Naive B cell (primary cell): ENCODE measurements at regions not wholly inside any gene's neighbourhood (a gene's known extent, or its start where the extent isn't known, plus 50 kb on each side); places are given as distances from the start of the nearest gene placed in this dataset.

Source experiments
- ATAC-seq, 2 donors: fragments of 150-1000 bp; cut with Tn5 transposase; 2 replicates each; pipeline ENCODE4 v1.10.0; 2021; ENCODE audit warnings: low read depth in 2 of 2, mild to moderate bottlenecking in 2 of 2, moderate library complexity in 2 of 2
- DNase-seq: peaks from one replicate; pipeline ENCODE4 v3.0.0; 2022
- H3K27ac Mint-ChIP-seq, 6 donors: one replicate each; pipeline ENCODE4 v1.8.0; 2020 to 2022; ENCODE audit warnings: mild to moderate bottlenecking in 6 of 6, mixed read lengths in 6 of 6, moderate library complexity in 5 of 6, inconsistent platforms in 2 of 6
- H3K27me3 Mint-ChIP-seq, 3 donors: one replicate each; pipeline ENCODE4 v1.8.0; 2021 to 2022; ENCODE audit warnings: mixed read lengths in 3 of 3, mild to moderate bottlenecking in 1 of 3
- H3K36me3 Mint-ChIP-seq, 2 donors: one replicate each; pipeline ENCODE4 v1.8.0; 2020 to 2022; ENCODE audit warnings: mixed read lengths in 2 of 2, inconsistent platforms in 1 of 2, mild to moderate bottlenecking in 1 of 2
- H3K4me1 Mint-ChIP-seq, 3 donors: one replicate each; pipeline ENCODE4 v1.8.0; 2020 to 2022; ENCODE audit warnings: mixed read lengths in 3 of 3, inconsistent platforms in 1 of 3, mild to moderate bottlenecking in 1 of 3, moderate library complexity in 1 of 3
- H3K4me3 Mint-ChIP-seq, 8 donors: one replicate each; pipeline ENCODE4 v1.8.0; 2020 to 2022; ENCODE audit warnings: mild to moderate bottlenecking in 8 of 8, mixed read lengths in 8 of 8, moderate library complexity in 8 of 8, inconsistent platforms in 2 of 8
- H3K9me3 Mint-ChIP-seq, 7 donors: one replicate each; pipeline ENCODE4 v1.8.0; 2020 to 2022; ENCODE audit warnings: mixed read lengths in 7 of 7, mild to moderate bottlenecking in 5 of 7, inconsistent platforms in 2 of 7, moderate library complexity in 1 of 7

GRCh38 chr10:131841131-131841660 lies 59.6 kb upstream of the PPP2R2D start:
- Mint-ChIP-seq H3K4me1 (no peaks in the 10 kb centered on the region), H3K4me3 (no peak overlapping the region), H3K36me3 (no peaks in the 10 kb centered on the region), H3K27ac (no peak overlapping the region), H3K9me3 (peaks cover 0 to 2% (median 0%) of the 10 kb centered on the region in 7 donors), H3K27me3 (peaks cover 0 to 3% (median 0%) of the 10 kb centered on the region in 3 donors)
- no peak for ATAC-seq
- no peak for DNase-seq

DNA sequence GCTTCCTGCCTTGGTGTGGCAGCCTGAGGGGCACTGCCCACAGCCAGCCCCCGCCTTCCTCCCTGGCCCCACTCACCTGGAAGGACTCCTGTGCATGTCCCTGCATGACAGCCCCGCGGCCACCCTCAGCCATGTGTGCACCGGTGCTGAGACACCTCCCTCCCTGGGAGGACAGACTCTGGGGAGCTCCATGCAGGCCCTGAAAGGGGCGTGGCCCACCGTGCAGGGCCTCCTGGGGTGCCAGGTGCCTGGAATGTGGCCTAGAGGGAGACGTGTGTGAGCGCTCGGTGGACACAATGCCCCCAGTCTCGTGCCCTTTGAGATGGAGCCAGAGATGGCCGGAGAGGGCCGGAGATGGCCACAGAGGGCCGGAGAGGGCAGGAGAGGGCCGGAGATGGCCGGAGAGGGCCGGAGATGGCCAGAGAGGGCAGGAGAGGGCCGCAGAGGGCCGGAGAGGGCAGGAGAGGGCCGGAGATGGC lies 59.1 kb upstream of the PPP2R2D start:
- no peak for ATAC-seq
- Mint-ChIP-seq H3K27me3 (peaks cover 0 to 3% (median 0%) of the 10 kb centered on the region in 3 donors), H3K4me3 (no peak overlapping the region), H3K9me3 (peaks cover 0 to 2% (median 0%) of the 10 kb centered on the region in 7 donors), H3K27ac (no peak overlapping the region), H3K4me1 (no peaks in the 10 kb centered on the region), H3K36me3 (no peaks in the 10 kb centered on the region)
- no peak for DNase-seq

GRCh38 chr10:131842351-131843088 lies 58.3 kb upstream of the PPP2R2D start:
- Mint-ChIP-seq H3K4me3 (no peak overlapping the region), H3K27ac (no peak overlapping the region), H3K36me3 (no peaks in the 10 kb centered on the region), H3K27me3 (peaks cover 0 to 3% (median 0%) of the 10 kb centered on the region in 3 donors), H3K4me1 (no peaks in the 10 kb centered on the region), H3K9me3 (peaks cover 0 to 2% (median 0%) of the 10 kb centered on the region in 7 donors)
- no peak for DNase-seq
- no peak for ATAC-seq

DNA sequence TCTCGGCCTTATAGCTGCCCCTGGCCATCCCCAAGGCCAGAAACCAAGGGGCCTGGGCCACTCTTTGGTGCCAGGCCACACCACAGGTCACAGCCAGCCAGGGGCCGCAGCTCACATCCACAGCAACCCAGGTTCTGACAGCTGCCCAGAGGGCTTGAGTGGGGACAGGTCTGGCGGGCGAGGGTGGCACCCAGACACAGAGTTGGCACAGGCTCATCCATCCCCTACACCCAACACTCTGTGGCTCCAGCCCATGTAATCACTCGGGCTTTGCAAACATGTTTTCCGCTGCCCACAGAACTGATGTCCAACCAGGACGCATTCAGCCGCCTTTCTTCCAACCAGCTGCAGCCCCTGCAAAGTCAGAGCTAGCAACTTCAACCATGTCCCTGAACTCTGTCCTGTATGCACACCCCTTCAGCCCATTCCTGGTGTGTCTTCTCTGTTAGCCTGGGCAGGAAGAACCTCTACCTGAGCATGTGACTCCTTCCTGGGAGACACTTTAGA lies 57.7 kb upstream of the PPP2R2D start:
- Mint-ChIP-seq H3K4me3 (no peak overlapping the region), H3K36me3 (no peaks in the 10 kb centered on the region), H3K9me3 (peaks cover 0 to 2% (median 0%) of the 10 kb centered on the region in 7 donors), H3K4me1 (no peaks in the 10 kb centered on the region), H3K27ac (peak overlapping the region in 1 of 6 donors; percentile 32), H3K27me3 (peaks cover 0 to 3% (median 0%) of the 10 kb centered on the region in 3 donors)
- DNase-seq (no peak), ATAC-seq (no peak)

- Mint-ChIP-seq H3K27ac (no peak overlapping the region), H3K27me3 (peaks cover 0 to 3% (median 0%) of the 10 kb centered on the region in 3 donors), H3K9me3 (peaks cover 0 to 2% (median 0%) of the 10 kb centered on the region in 7 donors), H3K4me3 (no peak overlapping the region), H3K4me1 (no peaks in the 10 kb centered on the region), H3K36me3 (no peaks in the 10 kb centered on the region)
- ATAC-seq = no peak
- no peak for DNase-seq
These were observed 56.9 kb upstream of the PPP2R2D start for GRCh38 chr10:131843881-131844284.

DNA sequence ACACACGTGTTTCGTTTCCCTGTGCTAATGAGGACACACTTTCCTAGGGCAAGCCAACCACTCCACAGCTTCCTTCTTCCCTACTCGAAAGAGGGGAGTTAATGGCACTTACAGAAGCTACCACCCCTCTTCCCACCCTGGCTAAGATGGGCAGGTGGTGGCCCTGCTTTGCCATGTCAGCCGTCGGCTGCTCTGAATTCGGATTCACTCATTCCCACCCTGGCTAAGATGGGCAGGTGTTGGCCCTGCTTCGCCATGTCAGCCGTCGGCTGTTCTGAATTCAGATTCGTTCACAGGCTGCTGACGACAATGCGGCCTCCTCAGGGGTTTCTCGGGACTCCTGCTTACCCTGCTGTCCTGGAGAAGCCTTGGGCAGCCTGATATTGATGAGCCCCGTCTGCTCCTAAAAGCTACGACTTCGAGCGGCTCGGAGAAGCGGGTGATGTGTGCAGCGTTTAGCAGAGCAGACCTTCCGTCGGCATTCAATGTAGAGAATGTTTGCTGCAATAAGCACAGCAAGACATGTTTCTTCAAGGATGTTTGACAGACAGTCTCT lies 56.2 kb upstream of the PPP2R2D start:
- Mint-ChIP-seq H3K27me3 (peaks cover 0 to 3% (median 0%) of the 10 kb centered on the region in 3 donors), H3K36me3 (no peaks in the 10 kb centered on the region), H3K4me3 (no peak overlapping the region), H3K27ac (no peak overlapping the region), H3K4me1 (no peaks in the 10 kb centered on the region), H3K9me3 (peaks cover 0 to 2% (median 0%) of the 10 kb centered on the region in 7 donors)
- no peak for ATAC-seq
- no peak for DNase-seq

DNA sequence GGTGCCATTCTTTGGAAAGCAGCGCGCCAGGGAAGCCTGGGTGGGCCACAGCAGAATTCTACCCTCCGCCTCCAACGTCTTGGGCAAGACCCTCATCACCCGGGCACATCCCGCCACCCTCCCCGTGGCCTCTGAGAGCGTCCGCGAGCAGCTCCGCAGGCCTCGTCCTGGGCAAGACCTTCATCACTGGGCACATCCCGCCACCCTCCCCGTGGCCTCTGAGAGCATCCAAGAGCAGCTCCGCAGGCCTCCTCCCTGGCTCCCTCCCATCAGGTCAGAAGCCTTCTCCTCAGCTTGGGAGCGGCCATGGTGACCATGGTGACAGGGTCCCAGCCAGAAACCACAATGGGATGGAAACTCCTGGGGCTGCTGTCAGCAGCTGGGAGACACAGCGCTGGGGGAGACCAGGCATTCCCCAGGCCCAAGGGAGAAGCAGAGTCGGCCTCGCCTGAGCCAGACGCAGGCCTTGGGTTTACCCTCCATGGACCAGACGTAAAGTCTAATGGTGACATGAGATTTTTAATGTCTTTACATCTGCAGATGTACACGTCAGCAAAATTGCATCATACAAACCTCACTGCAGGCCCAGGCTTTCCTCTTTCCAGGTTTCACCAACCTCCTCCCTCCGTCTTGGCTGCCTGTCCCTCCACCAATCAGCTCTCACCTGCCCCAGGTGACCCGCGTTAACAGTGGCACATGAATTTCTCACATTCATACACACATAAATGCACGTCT lies 55.1 kb upstream of the PPP2R2D start:
- Mint-ChIP-seq H3K27ac (peak overlapping the region in 1 of 6 donors; percentile 9), H3K4me3 (no peak overlapping the region), H3K9me3 (peaks cover 0 to 2% (median 0%) of the 10 kb centered on the region in 7 donors), H3K36me3 (no peaks in the 10 kb centered on the region), H3K4me1 (no peaks in the 10 kb centered on the region), H3K27me3 (peaks cover 0 to 3% (median 0%) of the 10 kb centered on the region in 3 donors)
- ATAC-seq (no peak), DNase-seq (no peak)

GRCh38 chr10:131846240-131847101 lies 54.3 kb upstream of the PPP2R2D start:
- H3K4me1 Mint-ChIP-seq = peaks cover 0 to 4% (median 0%) of the 10 kb centered on the region in 3 donors
- H3K4me3 Mint-ChIP-seq = no peak overlapping the region
- peaks cover 0 to 6% (median 2%) of the 10 kb centered on the region in 7 donors for H3K9me3 Mint-ChIP-seq
- no peaks in the 10 kb centered on the region for H3K36me3 Mint-ChIP-seq
- ATAC-seq (no peak), DNase-seq (no peak)
- peaks cover 0 to 3% (median 0%) of the 10 kb centered on the region in 3 donors for H3K27me3 Mint-ChIP-seq
- H3K27ac Mint-ChIP-seq = no peak overlapping the region

DNA sequence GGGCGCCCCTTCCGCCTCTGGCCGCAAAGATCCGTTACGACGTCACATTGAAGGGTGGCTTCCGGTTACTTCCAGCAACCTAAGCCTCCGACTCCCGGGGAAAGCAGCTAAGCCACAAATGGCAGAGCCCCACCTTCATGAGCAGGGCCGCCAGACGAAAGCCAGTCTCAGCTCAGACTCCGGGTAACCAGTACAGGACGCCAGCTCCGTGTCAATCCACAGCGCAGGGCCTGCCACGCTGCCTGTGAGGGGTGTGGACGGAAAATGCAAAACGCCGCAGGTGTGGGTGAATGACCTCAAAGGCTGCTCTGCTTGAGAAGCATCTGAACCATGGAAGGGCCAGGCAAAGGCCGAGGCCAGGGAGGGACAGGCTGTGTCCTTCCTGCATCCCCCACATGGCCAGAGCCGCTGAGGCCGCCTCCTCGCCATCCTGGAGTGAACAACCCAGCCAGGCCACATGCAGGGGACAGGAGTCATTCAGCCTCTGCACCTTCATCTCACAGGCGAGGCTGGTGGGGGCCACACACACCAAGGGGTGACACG lies 53.5 kb upstream of the PPP2R2D start:
- peaks cover 0 to 6% (median 2%) of the 10 kb centered on the region in 7 donors for H3K9me3 Mint-ChIP-seq
- DNase-seq = no peak
- no peaks in the 10 kb centered on the region for H3K36me3 Mint-ChIP-seq
- H3K27ac Mint-ChIP-seq = no peak overlapping the region
- H3K4me1 Mint-ChIP-seq = peaks cover 0 to 4% (median 0%) of the 10 kb centered on the region in 3 donors
- no peak overlapping the region for H3K4me3 Mint-ChIP-seq
- H3K27me3 Mint-ChIP-seq = peaks cover 0 to 3% (median 0%) of the 10 kb centered on the region in 3 donors
- ATAC-seq = no peak

DNA sequence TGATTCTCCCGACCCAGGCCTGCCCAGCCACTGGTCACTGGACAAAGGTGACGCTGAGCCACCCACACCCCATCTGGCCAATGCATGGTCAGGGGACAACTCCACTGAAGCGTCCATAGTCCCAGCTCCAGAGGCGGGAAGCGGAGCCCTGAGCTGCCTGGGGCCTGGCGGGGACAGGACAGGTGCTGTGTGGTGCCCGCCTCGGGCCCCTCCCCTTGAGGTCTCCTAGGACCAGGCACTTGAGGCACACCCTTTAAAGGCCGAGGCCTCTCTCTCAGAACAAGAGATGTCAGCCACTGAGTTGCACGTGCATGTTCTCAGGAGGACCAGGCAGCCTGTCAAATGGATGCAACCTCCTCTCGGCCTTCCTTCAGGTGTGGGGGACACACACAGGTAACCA lies 52.5 kb upstream of the PPP2R2D start:
- H3K36me3 Mint-ChIP-seq = no peaks in the 10 kb centered on the region
- peaks cover 0 to 6% (median 2%) of the 10 kb centered on the region in 7 donors for H3K9me3 Mint-ChIP-seq
- ATAC-seq (no peak), DNase-seq (no peak)
- no peak overlapping the region for H3K27ac Mint-ChIP-seq
- peaks cover 0 to 3% (median 0%) of the 10 kb centered on the region in 3 donors for H3K27me3 Mint-ChIP-seq
- H3K4me3 Mint-ChIP-seq = no peak overlapping the region
- peaks cover 0 to 4% (median 0%) of the 10 kb centered on the region in 3 donors for H3K4me1 Mint-ChIP-seq

DNA sequence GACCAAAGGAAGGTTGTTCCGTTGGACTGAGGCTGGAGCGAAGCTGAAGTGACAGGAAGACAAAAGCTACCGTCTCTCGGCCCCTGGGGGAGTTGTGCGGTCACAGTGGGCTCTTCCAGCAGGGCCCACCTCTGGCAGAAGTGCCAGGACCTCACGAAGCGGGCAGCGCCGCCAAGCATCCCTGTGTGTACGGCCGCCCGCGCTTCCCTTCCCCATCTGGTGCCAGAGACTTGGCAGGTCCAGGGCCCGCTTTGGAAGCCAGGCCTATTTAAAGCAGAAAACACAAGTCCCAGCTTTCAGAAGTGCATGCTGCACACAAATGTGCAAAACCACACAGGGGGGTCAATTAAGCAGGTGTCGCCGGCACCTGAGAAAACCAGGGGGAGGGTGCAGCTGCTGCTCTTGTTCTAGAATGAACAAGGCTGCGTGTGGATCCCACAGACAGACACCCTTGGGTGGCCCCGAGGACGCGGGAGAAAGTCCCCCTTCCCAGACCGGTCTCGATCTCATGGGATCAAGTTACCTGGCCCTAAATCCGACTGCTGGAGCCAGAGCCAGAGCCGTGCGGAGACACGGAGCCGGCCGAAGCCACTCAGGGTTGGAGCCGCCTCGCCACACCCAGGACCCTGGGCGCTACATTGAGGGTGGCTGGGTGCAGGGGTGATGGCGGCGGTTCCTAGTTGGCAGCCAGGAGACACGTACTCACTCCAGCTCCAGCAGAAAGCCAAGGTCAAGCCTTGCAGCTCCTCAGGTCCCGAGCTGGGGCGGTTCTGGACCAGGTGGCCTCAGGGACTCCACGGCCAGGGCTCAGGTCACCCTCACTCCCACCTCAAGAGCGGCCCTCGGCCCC lies 51.8 kb upstream of the PPP2R2D start:
- no peak for DNase-seq
- H3K4me3 Mint-ChIP-seq = no peak overlapping the region
- H3K9me3 Mint-ChIP-seq = peaks cover 0 to 6% (median 2%) of the 10 kb centered on the region in 7 donors
- no peak for ATAC-seq
- H3K27me3 Mint-ChIP-seq = peaks cover 0 to 3% (median 0%) of the 10 kb centered on the region in 3 donors
- H3K36me3 Mint-ChIP-seq = no peaks in the 10 kb centered on the region
- H3K4me1 Mint-ChIP-seq = peaks cover 0 to 4% (median 0%) of the 10 kb centered on the region in 3 donors
- no peak overlapping the region for H3K27ac Mint-ChIP-seq
